ENCODE measurements at regions not wholly inside any gene's neighbourhood (a gene's known extent, or its start where the extent isn't known, plus 50 kb on each side); places are given as distances from the start of the nearest gene placed in this dataset.

DNA sequence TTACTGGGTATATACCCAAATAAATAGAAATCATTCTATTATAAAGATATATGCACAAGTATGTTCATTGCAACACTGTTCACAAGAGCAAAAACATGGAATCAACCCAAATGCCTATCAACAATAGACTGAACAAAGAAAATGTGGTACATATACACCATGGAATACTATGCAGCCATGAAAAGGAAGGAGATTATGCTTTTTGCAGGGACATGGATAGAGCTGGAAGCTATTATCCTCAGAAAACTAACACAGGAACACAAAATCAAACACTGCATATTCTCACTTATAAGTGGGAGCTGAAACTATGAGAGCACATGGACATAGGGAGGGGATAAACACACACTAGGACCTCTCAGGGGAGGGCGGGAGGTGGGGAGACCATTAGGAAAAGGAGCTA lies 298.4 kb upstream of the CDH9 start:
- Histone ChIP-seq H3K9me3 (ENCODE audit: control insufficient read depth, insufficient read depth, low read depth, low read length) (no peaks in the 10 kb centered on the region), H2AFZ (ENCODE audit: low read length) (no peak overlapping the region), H3K4me1 (ENCODE audit: control insufficient read depth, extremely low read depth, insufficient read depth, low read length) (no peaks in the 10 kb centered on the region), H3K36me3 (ENCODE audit: control insufficient read depth, insufficient read depth, low read length) (no peaks in the 10 kb centered on the region), H3K4me3 (replicated peaks in 1 of 4; ENCODE audit: control extremely low read depth in 1 of 4, insufficient read depth in 1 of 4, low read depth in 3 of 4, low read length in 4 of 4) (no peak overlapping the region), H3K27ac (ENCODE audit: insufficient read depth, low read length) (no peak overlapping the region), H3K4me2 (ENCODE audit: extremely low read depth, insufficient read depth, low read length) (no peak overlapping the region), H3K79me2 (ENCODE audit: control insufficient read depth, insufficient read depth, low read length) (no peaks in the 10 kb centered on the region), H3K9ac (ENCODE audit: insufficient read depth, low read length) (no peak overlapping the region), H4K20me1 (ENCODE audit: control insufficient read depth, extremely low read depth, insufficient read depth, low read length) (no peaks in the 10 kb centered on the region), H3K27me3 (ENCODE audit: control insufficient read depth, insufficient read depth, low read length) (no peaks in the 10 kb centered on the region)
- DNase-seq (ENCODE audit: low read depth in 2 of 2), result no peak
- TF ChIP-seq, protein P1, sequence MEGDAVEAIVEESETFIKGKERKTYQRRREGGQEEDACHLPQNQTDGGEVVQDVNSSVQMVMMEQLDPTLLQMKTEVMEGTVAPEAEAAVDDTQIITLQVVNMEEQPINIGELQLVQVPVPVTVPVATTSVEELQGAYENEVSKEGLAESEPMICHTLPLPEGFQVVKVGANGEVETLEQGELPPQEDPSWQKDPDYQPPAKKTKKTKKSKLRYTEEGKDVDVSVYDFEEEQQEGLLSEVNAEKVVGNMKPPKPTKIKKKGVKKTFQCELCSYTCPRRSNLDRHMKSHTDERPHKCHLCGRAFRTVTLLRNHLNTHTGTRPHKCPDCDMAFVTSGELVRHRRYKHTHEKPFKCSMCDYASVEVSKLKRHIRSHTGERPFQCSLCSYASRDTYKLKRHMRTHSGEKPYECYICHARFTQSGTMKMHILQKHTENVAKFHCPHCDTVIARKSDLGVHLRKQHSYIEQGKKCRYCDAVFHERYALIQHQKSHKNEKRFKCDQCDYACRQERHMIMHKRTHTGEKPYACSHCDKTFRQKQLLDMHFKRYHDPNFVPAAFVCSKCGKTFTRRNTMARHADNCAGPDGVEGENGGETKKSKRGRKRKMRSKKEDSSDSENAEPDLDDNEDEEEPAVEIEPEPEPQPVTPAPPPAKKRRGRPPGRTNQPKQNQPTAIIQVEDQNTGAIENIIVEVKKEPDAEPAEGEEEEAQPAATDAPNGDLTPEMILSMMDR (conservative IDR thresholded peaks at IDR 0.05 in 1 of 2, IDR thresholded peaks at IDR 0.05 in 1 of 2; ENCODE audit: low read depth in 1 of 2, low read length in 2 of 2), result no peak
- no peak for TF ChIP-seq EZH2 (IDR thresholded peaks at IDR 0.05; ENCODE audit: low read length, missing control alignments)

DNA sequence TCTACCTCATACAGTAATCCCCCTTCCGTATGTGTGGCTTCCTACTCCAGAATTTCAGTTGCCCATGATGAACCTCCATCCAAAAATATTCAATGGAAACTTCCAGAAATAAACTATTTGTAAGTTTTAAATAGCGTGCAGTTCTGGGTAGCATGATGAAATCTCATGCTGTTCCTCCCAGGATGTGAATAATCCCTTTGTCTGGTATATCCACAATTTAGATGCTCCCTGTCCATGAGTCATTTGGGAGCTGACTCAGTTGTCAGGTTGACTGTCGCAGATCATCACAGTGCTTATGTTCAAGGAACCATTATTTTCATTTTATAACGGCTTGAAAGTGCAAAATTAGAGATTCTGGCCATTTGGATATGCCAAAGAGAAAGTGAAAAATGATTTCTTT lies 290.1 kb upstream of the CDH9 start:
- peak; percentile 72 to 90 for DNase-seq (ENCODE audit: low read depth in 2 of 2)
- Histone ChIP-seq H4K20me1 (ENCODE audit: control insufficient read depth, extremely low read depth, insufficient read depth, low read length) (no peaks in the 10 kb centered on the region), H3K9ac (ENCODE audit: insufficient read depth, low read length) (no peak overlapping the region), H2AFZ (ENCODE audit: low read length) (no peak overlapping the region), H3K4me1 (ENCODE audit: control insufficient read depth, extremely low read depth, insufficient read depth, low read length) (no peaks in the 10 kb centered on the region), H3K36me3 (ENCODE audit: control insufficient read depth, insufficient read depth, low read length) (no peaks in the 10 kb centered on the region), H3K9me3 (ENCODE audit: control insufficient read depth, insufficient read depth, low read depth, low read length) (no peaks in the 10 kb centered on the region), H3K4me2 (ENCODE audit: extremely low read depth, insufficient read depth, low read length) (no peak overlapping the region), H3K27ac (ENCODE audit: insufficient read depth, low read length) (no peak overlapping the region), H3K79me2 (ENCODE audit: control insufficient read depth, insufficient read depth, low read length) (no peaks in the 10 kb centered on the region), H3K27me3 (ENCODE audit: control insufficient read depth, insufficient read depth, low read length) (no peaks in the 10 kb centered on the region), H3K4me3 (replicated peaks in 1 of 4; ENCODE audit: control extremely low read depth in 1 of 4, insufficient read depth in 1 of 4, low read depth in 3 of 4, low read length in 4 of 4) (no peak overlapping the region)
- TF ChIP-seq, protein P1 (conservative IDR thresholded peaks at IDR 0.05 in 1 of 2, IDR thresholded peaks at IDR 0.05 in 1 of 2; ENCODE audit: low read depth in 1 of 2, low read length in 2 of 2), result no peak
- TF ChIP-seq EZH2 (IDR thresholded peaks at IDR 0.05; ENCODE audit: low read length, missing control alignments), result no peak

DNA sequence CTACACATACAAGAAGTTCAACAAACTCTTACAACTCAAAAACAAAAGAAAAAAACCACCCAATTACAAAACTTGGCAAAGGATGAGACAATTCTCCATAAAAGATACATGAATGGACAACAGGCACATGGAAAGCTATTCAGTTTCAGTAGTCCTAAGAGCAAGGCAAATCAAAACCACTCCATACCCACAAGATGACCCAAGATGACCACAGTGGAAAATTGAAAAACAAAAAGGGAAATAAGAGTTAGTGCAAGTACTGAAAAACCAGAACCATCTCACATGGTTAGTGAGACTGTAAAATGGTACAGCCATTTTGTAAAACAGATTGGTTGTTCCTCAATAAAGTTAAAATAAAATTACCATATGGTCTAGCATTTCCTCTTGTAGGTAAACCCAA lies 287.1 kb upstream of the CDH9 start:
- Histone ChIP-seq H3K27ac (ENCODE audit: insufficient read depth, low read length) (no peak overlapping the region), H3K4me3 (replicated peaks in 1 of 4; ENCODE audit: control extremely low read depth in 1 of 4, insufficient read depth in 1 of 4, low read depth in 3 of 4, low read length in 4 of 4) (no peak overlapping the region), H3K9ac (ENCODE audit: insufficient read depth, low read length) (no peak overlapping the region), H3K9me3 (ENCODE audit: control insufficient read depth, insufficient read depth, low read depth, low read length) (no peaks in the 10 kb centered on the region), H3K4me1 (ENCODE audit: control insufficient read depth, extremely low read depth, insufficient read depth, low read length) (no peaks in the 10 kb centered on the region), H2AFZ (ENCODE audit: low read length) (no peak overlapping the region), H3K27me3 (ENCODE audit: control insufficient read depth, insufficient read depth, low read length) (no peaks in the 10 kb centered on the region), H4K20me1 (ENCODE audit: control insufficient read depth, extremely low read depth, insufficient read depth, low read length) (no peaks in the 10 kb centered on the region), H3K79me2 (ENCODE audit: control insufficient read depth, insufficient read depth, low read length) (no peaks in the 10 kb centered on the region), H3K36me3 (ENCODE audit: control insufficient read depth, insufficient read depth, low read length) (no peaks in the 10 kb centered on the region), H3K4me2 (ENCODE audit: extremely low read depth, insufficient read depth, low read length) (no peak overlapping the region)
- no peak for TF ChIP-seq EZH2 (IDR thresholded peaks at IDR 0.05; ENCODE audit: low read length, missing control alignments)
- TF ChIP-seq, protein P1 (conservative IDR thresholded peaks at IDR 0.05 in 1 of 2, IDR thresholded peaks at IDR 0.05 in 1 of 2; ENCODE audit: low read depth in 1 of 2, low read length in 2 of 2), result no peak
- peak in 1 of 2 donors; percentile 51 for DNase-seq (ENCODE audit: low read depth in 2 of 2)

Measured in fibroblast of lung (primary cell).